ENCODE measurements at regions not wholly inside any gene's neighbourhood (a gene's known extent, or its start where the extent isn't known, plus 50 kb on each side); places are given as distances from the start of the nearest gene placed in this dataset.

- no peak overlapping the region for H3K27ac ChIP-seq
- no peak overlapping the region for H3K4me3 ChIP-seq (ENCODE audit: low read depth, low read length)
- DNase-seq = no peak
- no peaks in the 10 kb centered on the region for H3K36me3 ChIP-seq
- H3K27me3 ChIP-seq (ENCODE audit: insufficient read depth, low read depth, severe bottlenecking) = peaks cover 4% of the 10 kb centered on the region
- H3K9me3 ChIP-seq (ENCODE audit: severe bottlenecking) = no peaks in the 10 kb centered on the region
- TF ChIP-seq CTCF (IDR thresholded peaks at IDR 0.05; ENCODE audit: low read depth, low read length) = no peak
Observed at GRCh38 chr18:25646971-25647370, 295.0 kb upstream of the ZNF521 start.

GRCh38 chr18:25639596-25639995 is 287.6 kb upstream of the ZNF521 start:
- no peak for DNase-seq
- no peaks in the 10 kb centered on the region for H3K9me3 ChIP-seq (ENCODE audit: severe bottlenecking)
- H3K27ac ChIP-seq = no peak overlapping the region
- H3K36me3 ChIP-seq = no peaks in the 10 kb centered on the region
- H3K4me3 ChIP-seq (ENCODE audit: low read depth, low read length) = no peak overlapping the region
- peaks cover 16% of the 10 kb centered on the region for H3K27me3 ChIP-seq (ENCODE audit: insufficient read depth, low read depth, severe bottlenecking)
- TF ChIP-seq CTCF (IDR thresholded peaks at IDR 0.05; ENCODE audit: low read depth, low read length) = no peak

DNA sequence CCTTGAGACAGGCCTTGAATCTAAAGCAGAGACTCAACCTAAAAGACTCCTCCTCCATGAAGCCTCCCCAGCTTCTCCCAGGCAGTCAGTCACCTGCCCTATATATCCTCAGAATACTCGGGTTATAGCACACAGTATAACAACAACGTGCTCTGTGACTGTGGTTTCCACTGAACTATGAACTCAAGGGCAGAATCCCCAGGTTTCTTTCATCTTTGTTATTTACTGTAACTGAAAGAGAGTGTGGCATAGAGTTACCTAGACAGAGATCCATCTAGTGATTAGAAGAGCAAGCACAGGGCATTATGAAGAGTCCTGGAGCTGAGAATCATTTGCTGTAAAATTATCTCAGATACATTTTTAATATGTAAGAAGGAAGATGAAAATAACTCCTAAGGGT is 281.6 kb upstream of the ZNF521 start:
- Histone ChIP-seq H3K9me3 (ENCODE audit: severe bottlenecking) (no peaks in the 10 kb centered on the region), H3K36me3 (no peaks in the 10 kb centered on the region), H3K27me3 (ENCODE audit: insufficient read depth, low read depth, severe bottlenecking) (peaks cover 5% of the 10 kb centered on the region), H3K27ac (no peak overlapping the region), H3K4me3 (ENCODE audit: low read depth, low read length) (no peak overlapping the region)
- no peak for DNase-seq
- no peak for TF ChIP-seq CTCF (IDR thresholded peaks at IDR 0.05; ENCODE audit: low read depth, low read length)

DNA sequence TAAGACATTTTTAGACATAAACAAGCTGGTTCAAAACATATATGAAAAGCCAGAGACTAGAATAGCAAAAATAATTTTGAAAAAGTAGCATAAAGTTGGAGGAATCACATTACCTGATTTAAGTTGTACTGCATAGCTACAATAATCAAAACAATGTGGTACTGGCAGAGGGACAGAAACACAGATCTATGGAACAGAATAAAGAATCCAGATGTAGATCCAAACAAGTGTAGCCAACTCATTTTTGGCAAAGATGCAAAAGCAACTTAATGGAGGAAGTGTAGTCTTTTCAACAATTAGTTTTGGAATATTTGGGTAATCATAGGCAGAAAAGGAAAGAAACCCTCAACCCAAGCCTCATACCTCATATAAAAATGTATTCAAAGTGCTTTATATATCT is 278.7 kb upstream of the ZNF521 start:
- no peaks in the 10 kb centered on the region for H3K9me3 ChIP-seq (ENCODE audit: severe bottlenecking)
- H3K36me3 ChIP-seq = no peaks in the 10 kb centered on the region
- H3K27me3 ChIP-seq (ENCODE audit: insufficient read depth, low read depth, severe bottlenecking) = no peaks in the 10 kb centered on the region
- TF ChIP-seq CTCF (IDR thresholded peaks at IDR 0.05; ENCODE audit: low read depth, low read length) = no peak
- no peak for DNase-seq
- H3K27ac ChIP-seq = no peak overlapping the region
- H3K4me3 ChIP-seq (ENCODE audit: low read depth, low read length) = no peak overlapping the region

DNA sequence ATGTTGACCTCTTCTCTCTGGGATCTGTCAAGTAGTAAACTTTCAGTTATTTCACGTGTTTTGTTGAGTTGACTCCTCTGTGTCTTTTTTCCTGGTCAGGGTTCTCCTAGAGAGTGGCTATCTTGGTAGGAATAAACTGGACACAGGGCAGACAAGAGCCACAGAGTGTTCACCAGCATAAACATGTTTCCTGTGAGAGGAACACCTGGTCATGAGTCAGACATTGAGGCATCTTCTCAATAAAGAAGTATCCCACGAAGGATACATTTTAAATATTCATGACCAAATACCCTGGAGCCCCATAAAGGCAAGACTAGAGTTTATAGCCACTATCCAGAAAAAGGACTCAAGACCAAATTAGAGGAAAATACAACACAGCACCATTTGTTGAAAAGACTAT is 269.7 kb upstream of the ZNF521 start:
- Histone ChIP-seq H3K4me3 (ENCODE audit: low read depth, low read length) (no peak overlapping the region), H3K9me3 (ENCODE audit: severe bottlenecking) (no peaks in the 10 kb centered on the region), H3K27ac (no peak overlapping the region), H3K27me3 (ENCODE audit: insufficient read depth, low read depth, severe bottlenecking) (no peaks in the 10 kb centered on the region), H3K36me3 (no peaks in the 10 kb centered on the region)
- no peak for DNase-seq
- no peak for TF ChIP-seq CTCF (IDR thresholded peaks at IDR 0.05; ENCODE audit: low read depth, low read length)

DNA sequence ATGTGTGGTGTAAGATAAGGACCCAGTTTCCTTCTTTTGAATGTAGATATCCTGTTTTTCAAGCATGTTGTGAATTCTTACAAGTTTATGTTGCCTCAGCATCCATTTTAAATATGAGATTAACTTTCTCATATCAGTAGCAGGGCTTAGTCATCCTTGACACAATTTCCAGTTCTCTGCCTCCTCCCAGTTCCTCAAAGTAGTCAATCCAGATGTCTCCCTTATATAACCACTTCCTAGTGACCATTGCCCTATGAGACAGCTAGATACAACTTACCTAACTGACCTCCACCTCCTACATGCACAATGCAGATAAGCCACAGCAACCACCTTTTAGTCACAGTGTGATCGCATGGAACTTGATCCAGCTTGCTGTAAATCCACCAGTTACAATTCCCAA is 269.2 kb upstream of the ZNF521 start:
- H3K27ac ChIP-seq = no peak overlapping the region
- H3K27me3 ChIP-seq (ENCODE audit: insufficient read depth, low read depth, severe bottlenecking) = no peaks in the 10 kb centered on the region
- no peaks in the 10 kb centered on the region for H3K36me3 ChIP-seq
- H3K9me3 ChIP-seq (ENCODE audit: severe bottlenecking) = no peaks in the 10 kb centered on the region
- DNase-seq = no peak
- TF ChIP-seq CTCF (IDR thresholded peaks at IDR 0.05; ENCODE audit: low read depth, low read length) = no peak
- H3K4me3 ChIP-seq (ENCODE audit: low read depth, low read length) = no peak overlapping the region
